ENCODE measurements at regions not wholly inside any gene's neighbourhood (a gene's known extent, or its start where the extent isn't known, plus 50 kb on each side); places are given as distances from the start of the nearest gene placed in this dataset.

GRCh38 chr7:7127773-7128172 is 54.6 kb upstream of the C1GALT1 start:
- no peak for DNase-seq

GRCh38 chr7:7129381-7129780 is 53.0 kb upstream of the C1GALT1 start:
- no peak for DNase-seq

- no peak for DNase-seq
These were observed 51.1 kb upstream of the C1GALT1 start for GRCh38 chr7:7131273-7131672.
